GM23248 (cell line): ENCODE measurements at regions not wholly inside any gene's neighbourhood (a gene's known extent, or its start where the extent isn't known, plus 50 kb on each side); places are given as distances from the start of the nearest gene placed in this dataset.

Experiments used
- EZH2 ChIP-seq: fragments of 200-600 bp; sonication (generic); IDR thresholded peaks from 2 replicates; pipeline ENCODE4 v1.6.1; 2018; ENCODE audit warnings: antibody characterized with exemption, mild to moderate bottlenecking; ENCODE audit not compliant: insufficient read depth, poor library complexity, severe bottlenecking
- EZH2phosphoT487 ChIP-seq: fragments of 200-600 bp; sonication (generic); IDR thresholded peaks from 2 replicates; pipeline ENCODE4 v1.6.1; 2018; ENCODE audit warnings: antibody characterized with exemption, moderate library complexity, mild to moderate bottlenecking, low read depth; ENCODE audit not compliant: insufficient read depth

- TF ChIP-seq EZH2 (no peak), EZH2phosphoT487 (no peak)
Observed at GRCh38 chr5:17361331-17361730, 136.7 kb upstream of the TAF11L2 start.
